ENCODE measurements at regions not wholly inside any gene's neighbourhood (a gene's known extent, or its start where the extent isn't known, plus 50 kb on each side); places are given as distances from the start of the nearest gene placed in this dataset.
"Not testable (repeated sequence)": the region's sequence is repeated elsewhere in the genome, so short reads cannot be mapped to it uniquely, and the experiment has no call there.

GRCh38 chr2:166768393-166769123 is 119.7 kb upstream of the XIRP2 start:
- no peak overlapping the region for H3K4me3 ChIP-seq (ENCODE audit: low read depth, low read length, poor library complexity, severe bottlenecking)
- no peaks in the 10 kb centered on the region for H3K27me3 ChIP-seq (replicated peaks; ENCODE audit: insufficient read depth, low read depth, low read length, poor library complexity)
- H3K4me1 ChIP-seq (ENCODE audit: insufficient read depth, low read length, poor library complexity, severe bottlenecking): no peaks in the 10 kb centered on the region
- ChIA-PET POLR2A (ENCODE audit: low non-redundant PET) (no interaction called here), CTCF (no interaction called here)
- no peaks in the 10 kb centered on the region for H3K36me3 ChIP-seq (ENCODE audit: insufficient read depth, low read length, poor library complexity, severe bottlenecking)
- no peak for DNase-seq (ENCODE audit: low spot score)
- H3K27ac ChIP-seq (ENCODE audit: low read depth, low read length, poor library complexity, severe bottlenecking): no peak overlapping the region
- no TSS peak for BruUV-seq (replicated peaks)
- no peak for TF ChIP-seq EZH2 (IDR thresholded peaks at IDR 0.05; ENCODE audit: borderline replicate concordance, low read depth, low read length, poor library complexity, severe bottlenecking)
- no peaks in the 10 kb centered on the region for H3K9me3 ChIP-seq (ENCODE audit: low read depth, low read length, poor library complexity, severe bottlenecking)
- intact Hi-C loops (cut with micrococcal nuclease; ENCODE audit: unreplicated experiment): no loop called here

- H3K9me3 ChIP-seq (ENCODE audit: low read depth, low read length, poor library complexity, severe bottlenecking); H3K36me3 ChIP-seq (ENCODE audit: insufficient read depth, low read length, poor library complexity, severe bottlenecking); CTCF ChIA-PET; H3K27me3 ChIP-seq (replicated peaks; ENCODE audit: insufficient read depth, low read depth, low read length, poor library complexity); H3K4me3 ChIP-seq (ENCODE audit: low read depth, low read length, poor library complexity, severe bottlenecking); H3K27ac ChIP-seq (ENCODE audit: low read depth, low read length, poor library complexity, severe bottlenecking); POLR2A ChIA-PET (ENCODE audit: low non-redundant PET); DNase-seq (ENCODE audit: low spot score); H3K4me1 ChIP-seq (ENCODE audit: insufficient read depth, low read length, poor library complexity, severe bottlenecking); intact Hi-C loops (cut with micrococcal nuclease; ENCODE audit: unreplicated experiment); BruUV-seq (replicated peaks): not testable (repeated sequence)
Measured at GRCh38 chr2:166766769-166767322, 121.4 kb upstream of the XIRP2 start.

DNA sequence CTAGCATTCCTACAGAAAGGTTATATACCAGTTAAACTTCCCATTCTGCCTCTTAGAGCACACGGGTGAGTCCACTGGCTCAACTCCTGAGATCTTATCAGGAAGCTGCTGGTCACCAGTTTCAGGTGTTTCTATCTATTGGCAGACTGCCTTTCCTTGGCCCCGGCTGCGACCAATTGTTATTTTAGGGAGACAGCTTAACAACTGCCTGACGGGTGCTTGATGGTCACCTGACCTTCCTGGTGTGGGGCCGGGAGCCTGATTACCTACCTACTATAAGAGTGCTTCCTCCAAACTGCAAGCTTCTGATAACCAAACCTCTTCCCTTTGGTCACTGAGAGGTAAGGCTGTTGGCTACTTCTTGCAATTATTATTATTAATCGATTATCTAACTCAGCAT is 122.1 kb upstream of the XIRP2 start:
- Histone ChIP-seq H3K36me3 (ENCODE audit: insufficient read depth, low read length, poor library complexity, severe bottlenecking) (no peaks in the 10 kb centered on the region), H3K4me1 (ENCODE audit: insufficient read depth, low read length, poor library complexity, severe bottlenecking) (no peaks in the 10 kb centered on the region), H3K27me3 (replicated peaks; ENCODE audit: insufficient read depth, low read depth, low read length, poor library complexity) (no peaks in the 10 kb centered on the region), H3K4me3 (ENCODE audit: low read depth, low read length, poor library complexity, severe bottlenecking) (no peak overlapping the region), H3K9me3 (ENCODE audit: low read depth, low read length, poor library complexity, severe bottlenecking) (no peaks in the 10 kb centered on the region), H3K27ac (ENCODE audit: low read depth, low read length, poor library complexity, severe bottlenecking) (no peak overlapping the region)
- no TSS peak for BruUV-seq (replicated peaks)
- ChIA-PET CTCF (no interaction called here), POLR2A (ENCODE audit: low non-redundant PET) (no interaction called here)
- intact Hi-C loops (cut with micrococcal nuclease; ENCODE audit: unreplicated experiment): no loop called here
- DNase-seq (ENCODE audit: low spot score): no peak
- TF ChIP-seq EZH2 (IDR thresholded peaks at IDR 0.05; ENCODE audit: borderline replicate concordance, low read depth, low read length, poor library complexity, severe bottlenecking): no peak
- TF ChIP-seq CTCF (conservative IDR thresholded peaks at IDR 0.05; ENCODE audit: low read depth, low read length): no peak

DNA sequence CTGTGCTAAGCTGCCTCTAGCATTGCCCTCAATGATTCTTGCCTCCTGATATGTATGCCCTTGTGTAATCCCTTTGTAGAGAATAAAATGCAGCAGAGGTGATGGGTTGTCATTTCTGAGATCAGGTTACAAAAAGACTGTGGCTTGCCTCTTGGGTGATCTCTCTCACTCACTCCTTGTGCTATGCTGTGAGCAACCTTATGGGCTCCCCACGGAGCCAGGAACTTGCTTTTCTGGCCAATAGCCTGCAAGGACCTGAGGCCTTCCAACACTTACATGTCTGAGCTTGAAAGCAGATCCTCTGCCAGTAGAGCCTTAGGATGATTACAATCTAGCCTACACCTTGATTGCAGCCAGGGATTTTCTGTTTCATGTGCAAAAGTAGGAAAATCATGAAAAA is 123.1 kb upstream of the XIRP2 start:
- POLR2A ChIA-PET (ENCODE audit: low non-redundant PET): no interaction called here
- Histone ChIP-seq H3K4me1 (ENCODE audit: insufficient read depth, low read length, poor library complexity, severe bottlenecking) (no peaks in the 10 kb centered on the region), H3K36me3 (ENCODE audit: insufficient read depth, low read length, poor library complexity, severe bottlenecking) (no peaks in the 10 kb centered on the region), H3K4me3 (ENCODE audit: low read depth, low read length, poor library complexity, severe bottlenecking) (no peak overlapping the region), H3K9me3 (ENCODE audit: low read depth, low read length, poor library complexity, severe bottlenecking) (no peaks in the 10 kb centered on the region), H3K27me3 (replicated peaks; ENCODE audit: insufficient read depth, low read depth, low read length, poor library complexity) (no peaks in the 10 kb centered on the region), H3K27ac (ENCODE audit: low read depth, low read length, poor library complexity, severe bottlenecking) (no peak overlapping the region)
- CTCF ChIA-PET: no interaction called here
- no TSS peak for BruUV-seq (replicated peaks)
- intact Hi-C loops (cut with micrococcal nuclease; ENCODE audit: unreplicated experiment): no loop called here
- peak; percentile 4 for DNase-seq (ENCODE audit: low spot score)
- no peak for TF ChIP-seq CTCF (conservative IDR thresholded peaks at IDR 0.05; ENCODE audit: low read depth, low read length)
- no peak for TF ChIP-seq EZH2 (IDR thresholded peaks at IDR 0.05; ENCODE audit: borderline replicate concordance, low read depth, low read length, poor library complexity, severe bottlenecking)
